NT2/D1 (cell line): ENCODE measurements at regions not wholly inside any gene's neighbourhood (a gene's known extent, or its start where the extent isn't known, plus 50 kb on each side); places are given as distances from the start of the nearest gene placed in this dataset.

Experiments used
- DNase-seq: peaks from one replicate; pipeline ENCODE4 v3.0.0-alpha.2; 2011; ENCODE audit warnings: low read depth, low spot score
- H3K27me3 ChIP-seq: 2 replicates; pipeline ENCODE4 v1.6.0; 2011; ENCODE audit warnings: mild to moderate bottlenecking; ENCODE audit not compliant: insufficient read length, insufficient read depth
- H3K36me3 ChIP-seq: 2 replicates; pipeline ENCODE4 v1.6.1; 2011; ENCODE audit warnings: mild to moderate bottlenecking, low read length, mixed read lengths; ENCODE audit not compliant: insufficient read depth, insufficient read length
- H3K4me1 ChIP-seq: 2 replicates; pipeline ENCODE4 v1.5.1; 2011; ENCODE audit not compliant: insufficient read depth, insufficient read length
- H3K4me3 ChIP-seq: 2 replicates; pipeline ENCODE4 v1.5.1; 2011; ENCODE audit warnings: low read depth; ENCODE audit not compliant: insufficient read length
- H3K9ac ChIP-seq: 2 replicates; pipeline ENCODE4 v1.6.0; 2011; ENCODE audit warnings: low read depth; ENCODE audit not compliant: insufficient read length
- H3K9me3 ChIP-seq: 2 replicates; pipeline ENCODE4 v1.5.1; 2011; ENCODE audit warnings: mild to moderate bottlenecking, low read length; ENCODE audit not compliant: insufficient read depth
- SUZ12 ChIP-seq: IDR thresholded peaks from 2 replicates; pipeline ENCODE4 v1.6.1; 2011; ENCODE audit not compliant: insufficient read length, insufficient read depth; ENCODE audit errors: extremely low read depth
- YY1 ChIP-seq: IDR thresholded peaks from 2 replicates; pipeline ENCODE4 v1.6.1; 2011; ENCODE audit not compliant: insufficient read length, insufficient read depth
- ZNF274 ChIP-seq: IDR thresholded peaks from 2 replicates; pipeline ENCODE4 v1.6.1; 2011; ENCODE audit warnings: mild to moderate bottlenecking, low read depth, low read length

- no peak for TF ChIP-seq YY1
- TF ChIP-seq SUZ12 = no peak
- TF ChIP-seq ZNF274 = no peak
- Histone ChIP-seq H3K4me3 (no peak overlapping the region), H3K9me3 (no peaks in the 10 kb centered on the region), H3K4me1 (no peaks in the 10 kb centered on the region), H3K36me3 (no peaks in the 10 kb centered on the region), H3K9ac (no peak overlapping the region), H3K27me3 (no peaks in the 10 kb centered on the region)
- DNase-seq = no peak
Measured at GRCh38 chr3:55164191-55164590, 236.3 kb upstream of the LRTM1 start.

GRCh38 chr3:55163421-55163820 is 235.6 kb upstream of the LRTM1 start:
- no peak for TF ChIP-seq SUZ12
- no peak for TF ChIP-seq ZNF274
- TF ChIP-seq YY1 = no peak
- H3K9ac ChIP-seq = no peak overlapping the region
- no peak overlapping the region for H3K4me3 ChIP-seq
- DNase-seq = no peak
- H3K4me1 ChIP-seq = no peaks in the 10 kb centered on the region
- no peaks in the 10 kb centered on the region for H3K9me3 ChIP-seq
- no peaks in the 10 kb centered on the region for H3K27me3 ChIP-seq
- no peaks in the 10 kb centered on the region for H3K36me3 ChIP-seq

GRCh38 chr3:55162031-55162795 is 234.4 kb upstream of the LRTM1 start:
- Histone ChIP-seq H3K4me1 (no peaks in the 10 kb centered on the region), H3K9me3 (no peaks in the 10 kb centered on the region), H3K36me3 (no peaks in the 10 kb centered on the region), H3K9ac (no peak overlapping the region), H3K4me3 (no peak overlapping the region), H3K27me3 (no peaks in the 10 kb centered on the region)
- no peak for DNase-seq
- TF ChIP-seq ZNF274 = no peak
- no peak for TF ChIP-seq SUZ12
- no peak for TF ChIP-seq YY1

GRCh38 chr3:55161231-55161630 is 233.4 kb upstream of the LRTM1 start:
- H3K4me3 ChIP-seq = no peak overlapping the region
- H3K9me3 ChIP-seq = no peaks in the 10 kb centered on the region
- TF ChIP-seq SUZ12 (no peak), ZNF274 (no peak), YY1 (no peak)
- no peaks in the 10 kb centered on the region for H3K27me3 ChIP-seq
- no peaks in the 10 kb centered on the region for H3K36me3 ChIP-seq
- no peak overlapping the region for H3K9ac ChIP-seq
- H3K4me1 ChIP-seq = no peaks in the 10 kb centered on the region
- no peak for DNase-seq

GRCh38 chr3:55160241-55160983 is 232.6 kb upstream of the LRTM1 start:
- no peaks in the 10 kb centered on the region for H3K9me3 ChIP-seq
- no peak overlapping the region for H3K4me3 ChIP-seq
- H3K36me3 ChIP-seq = no peaks in the 10 kb centered on the region
- H3K9ac ChIP-seq = no peak overlapping the region
- no peaks in the 10 kb centered on the region for H3K27me3 ChIP-seq
- DNase-seq = no peak
- TF ChIP-seq ZNF274 (no peak), YY1 (no peak)
- H3K4me1 ChIP-seq = no peaks in the 10 kb centered on the region

- DNase-seq = no peak
- TF ChIP-seq ZNF274 = no peak
- no peak for TF ChIP-seq YY1
- no peak for TF ChIP-seq SUZ12
- Histone ChIP-seq H3K9me3 (no peaks in the 10 kb centered on the region), H3K4me1 (no peaks in the 10 kb centered on the region), H3K36me3 (no peaks in the 10 kb centered on the region), H3K9ac (no peak overlapping the region), H3K4me3 (no peak overlapping the region), H3K27me3 (no peaks in the 10 kb centered on the region)
Measured at GRCh38 chr3:55159711-55160110, 231.9 kb upstream of the LRTM1 start.

GRCh38 chr3:55159016-55159415 is 231.2 kb upstream of the LRTM1 start:
- H3K9me3 ChIP-seq = no peaks in the 10 kb centered on the region
- H3K9ac ChIP-seq = no peak overlapping the region
- no peak overlapping the region for H3K4me3 ChIP-seq
- TF ChIP-seq ZNF274 (no peak), YY1 (no peak), SUZ12 (no peak)
- H3K27me3 ChIP-seq = no peaks in the 10 kb centered on the region
- no peak for DNase-seq
- no peaks in the 10 kb centered on the region for H3K4me1 ChIP-seq
- H3K36me3 ChIP-seq = no peaks in the 10 kb centered on the region
